Hematopoietic multipotent progenitor cell treated with erythropoietin and hydrocortisone succinate and interleukin-3 and kit ligand, for 15 days (in vitro differentiated cells): ENCODE measurements at regions not wholly inside any gene's neighbourhood (a gene's known extent, or its start where the extent isn't known, plus 50 kb on each side); places are given as distances from the start of the nearest gene placed in this dataset.
"Not testable (repeated sequence)": the region's sequence is repeated elsewhere in the genome, so short reads cannot be mapped to it uniquely, and the experiment has no call there.

Experiments used
- DNase-seq: peaks from one replicate; pipeline ENCODE4 v3.0.0-alpha.2; 2015; ENCODE audit warnings: low spot score

DNA sequence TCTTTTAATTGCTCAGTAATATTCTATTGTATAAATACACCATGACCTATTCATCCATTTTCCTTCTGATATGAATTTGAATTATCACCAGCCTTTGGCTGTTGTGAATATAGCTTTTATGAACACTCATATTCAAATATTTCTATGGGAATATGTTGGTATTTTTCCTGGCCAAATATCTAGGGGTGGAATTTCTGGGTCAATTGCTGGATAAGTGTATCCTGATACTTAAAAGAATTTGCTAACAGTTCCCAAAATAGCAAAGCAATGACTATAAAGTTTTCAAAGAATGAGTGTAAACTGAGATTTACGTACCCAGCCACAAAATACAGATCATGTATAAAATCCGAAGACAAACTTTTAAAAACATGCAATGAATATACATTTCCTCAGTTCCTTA is 148.7 kb upstream of the CLEC14A start:
- DNase-seq, result no peak

DNA sequence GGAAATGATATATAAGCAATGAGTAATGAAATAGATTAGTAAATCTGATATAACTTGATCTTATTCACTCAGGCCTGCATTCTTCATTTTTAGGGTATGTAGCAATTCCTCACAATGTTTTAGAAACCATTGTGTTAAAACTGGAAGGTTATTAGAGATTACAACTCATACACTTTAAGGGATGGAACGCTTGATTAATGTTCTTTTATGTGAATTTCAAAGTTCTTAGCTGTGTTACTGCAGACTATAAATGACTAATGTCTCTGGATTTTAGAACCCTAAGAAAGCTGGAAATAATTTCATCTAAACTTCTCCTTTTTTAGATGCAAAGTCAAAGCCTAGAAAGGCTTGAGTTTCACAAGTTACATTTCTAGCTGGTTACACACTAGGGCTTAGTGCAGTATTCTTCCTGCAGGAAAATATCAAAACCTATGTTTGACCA is 148.2 kb upstream of the CLEC14A start:
- DNase-seq, result no peak

DNA sequence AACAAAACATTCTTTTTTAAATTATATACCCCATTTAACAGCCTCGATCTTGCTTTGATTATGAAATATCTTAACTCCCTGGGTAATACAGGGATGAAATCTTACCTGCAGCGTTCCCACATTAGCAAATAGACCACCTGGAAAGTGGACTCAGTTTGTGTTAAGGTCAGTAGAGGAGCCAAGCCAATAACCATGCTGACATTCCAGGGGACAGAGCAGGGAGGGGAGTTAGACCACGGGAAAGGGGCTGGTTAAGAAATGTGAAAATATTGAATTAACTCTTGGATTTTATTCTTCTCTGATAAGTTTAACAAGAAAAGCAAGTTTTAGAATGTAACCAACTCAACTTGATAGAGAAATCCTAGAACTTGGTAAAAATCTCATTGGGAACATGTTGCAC is 144.9 kb upstream of the CLEC14A start:
- no peak for DNase-seq

DNA sequence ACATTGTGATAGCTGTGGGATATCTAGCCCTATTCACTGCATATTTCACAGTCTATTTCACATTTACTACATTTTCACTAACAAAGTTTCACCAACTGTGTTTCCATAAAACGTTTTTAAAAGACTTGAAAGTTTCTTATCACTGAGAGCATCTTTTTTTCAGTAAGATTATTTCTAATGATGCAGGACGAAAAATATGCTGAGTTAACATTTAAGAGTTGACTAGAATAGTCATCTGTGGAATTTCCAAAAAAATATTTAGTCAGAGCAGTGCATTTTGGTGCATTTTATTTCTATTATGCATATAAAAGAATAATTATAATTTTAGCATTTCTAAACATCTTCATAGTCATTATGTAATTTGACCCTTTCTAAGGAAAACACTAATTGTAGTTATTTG is 143.8 kb upstream of the CLEC14A start:
- DNase-seq, result no peak

DNA sequence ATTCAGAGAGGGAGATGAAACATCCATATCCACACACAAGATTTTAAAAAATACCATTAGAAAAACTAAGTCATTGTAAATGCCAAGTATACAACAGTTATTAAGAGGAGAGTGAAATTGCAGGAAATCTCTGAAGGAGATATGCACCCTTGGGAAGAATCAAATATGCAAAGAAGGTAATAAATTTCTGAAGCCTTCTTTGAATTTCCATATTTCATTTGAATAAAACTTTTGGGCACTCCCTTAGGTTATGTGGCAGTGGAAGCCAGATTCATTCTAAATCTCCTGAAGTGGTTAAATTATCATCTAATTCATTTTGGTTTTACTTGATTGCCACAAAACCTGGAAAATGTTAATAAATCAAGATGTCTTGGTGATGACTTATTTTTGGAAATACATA is 138.9 kb upstream of the CLEC14A start:
- DNase-seq, result no peak

DNA sequence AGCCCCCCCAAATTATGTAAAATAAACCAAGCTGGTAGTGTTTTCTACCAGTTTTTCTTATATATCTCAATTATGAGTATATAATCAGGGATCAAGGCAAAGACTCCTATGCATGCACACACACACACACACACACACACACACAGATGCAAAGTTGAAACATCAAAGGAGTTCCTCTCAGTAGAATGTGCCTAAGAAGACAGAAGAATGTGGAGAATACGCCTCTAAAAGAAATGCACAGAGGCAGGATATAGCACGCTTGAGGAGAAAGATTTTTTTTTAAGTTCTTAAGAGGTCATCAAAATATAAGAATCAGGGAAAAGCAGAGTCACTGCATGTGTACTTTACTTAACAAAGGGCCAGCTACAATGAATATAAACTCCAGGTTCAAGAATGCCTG is 138.2 kb upstream of the CLEC14A start:
- no peak for DNase-seq

DNA sequence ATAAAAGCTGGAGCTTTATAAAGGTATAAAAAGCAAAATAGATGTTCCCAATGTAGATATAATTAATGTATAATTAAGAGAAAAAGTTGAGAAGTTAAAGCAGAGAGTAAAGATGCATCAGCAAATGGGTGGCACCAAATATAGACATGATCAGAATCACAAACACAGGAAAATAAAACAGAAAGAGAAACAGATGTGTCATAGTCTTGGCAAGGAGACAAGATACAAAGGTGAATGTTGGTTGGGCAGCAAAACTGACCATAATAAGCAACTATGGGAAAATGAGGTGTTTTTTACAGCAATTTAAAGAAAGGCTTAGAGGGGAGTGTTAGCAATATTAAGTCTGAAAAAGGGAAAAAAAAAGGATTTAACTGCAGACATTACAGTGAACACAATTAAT is 135.4 kb upstream of the CLEC14A start:
- DNase-seq, result no peak

DNA sequence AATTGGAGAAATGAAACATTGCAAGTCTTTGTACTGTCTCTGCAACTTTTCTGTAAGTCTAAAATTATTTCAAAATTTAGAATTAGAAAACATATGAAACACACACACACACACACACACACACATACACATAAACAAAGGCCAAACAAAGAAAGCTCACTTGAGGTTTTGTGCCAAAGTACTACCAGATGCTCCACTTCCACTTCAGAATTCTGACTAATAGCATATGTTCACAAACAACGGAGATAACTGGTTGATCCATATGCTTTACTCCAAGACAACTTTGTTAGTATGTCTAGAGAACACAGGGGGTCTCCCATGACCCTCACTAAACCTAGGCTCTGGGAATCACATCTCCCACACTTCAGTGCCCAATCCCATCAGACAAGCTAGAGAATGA is 133.8 kb upstream of the CLEC14A start:
- no peak for DNase-seq

DNA sequence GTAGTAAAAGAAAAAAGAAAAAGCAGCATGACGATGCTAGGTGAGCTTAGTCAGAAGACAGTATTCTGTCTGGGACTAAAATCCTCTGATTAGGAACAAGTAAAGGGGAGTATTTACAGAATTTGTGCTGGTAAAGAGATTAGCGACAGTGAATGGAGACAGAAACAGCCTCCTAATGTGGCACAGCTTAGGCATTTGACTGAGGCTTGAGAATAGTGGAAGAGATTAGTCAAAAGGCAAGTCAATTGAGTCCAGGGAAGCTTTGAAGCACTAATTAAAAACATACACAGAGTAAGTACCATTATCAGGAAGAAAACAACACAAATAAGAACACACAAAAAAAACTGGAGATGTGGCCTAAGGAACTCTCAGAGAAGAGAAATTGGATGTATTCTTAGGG is 131.9 kb upstream of the CLEC14A start:
- no peak for DNase-seq

DNA sequence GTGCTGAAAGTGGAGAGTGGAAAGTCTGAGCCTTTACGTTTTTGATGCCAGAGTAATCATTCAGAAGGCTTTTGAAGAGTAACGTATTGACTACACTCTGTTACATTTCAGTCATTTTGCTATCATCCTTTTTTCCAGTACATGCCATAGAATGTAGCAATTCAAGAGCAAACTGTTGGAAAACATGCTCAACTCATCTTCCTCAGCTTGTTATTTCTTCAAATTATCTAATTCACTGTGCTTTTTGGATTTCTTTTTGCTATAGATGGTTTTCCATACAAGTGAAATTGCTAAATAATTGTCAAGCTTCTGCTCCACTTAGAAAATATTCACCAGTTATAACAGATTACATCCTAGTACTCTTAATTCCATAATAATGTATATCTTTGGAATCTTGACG is 129.9 kb upstream of the CLEC14A start:
- DNase-seq, result no peak

DNA sequence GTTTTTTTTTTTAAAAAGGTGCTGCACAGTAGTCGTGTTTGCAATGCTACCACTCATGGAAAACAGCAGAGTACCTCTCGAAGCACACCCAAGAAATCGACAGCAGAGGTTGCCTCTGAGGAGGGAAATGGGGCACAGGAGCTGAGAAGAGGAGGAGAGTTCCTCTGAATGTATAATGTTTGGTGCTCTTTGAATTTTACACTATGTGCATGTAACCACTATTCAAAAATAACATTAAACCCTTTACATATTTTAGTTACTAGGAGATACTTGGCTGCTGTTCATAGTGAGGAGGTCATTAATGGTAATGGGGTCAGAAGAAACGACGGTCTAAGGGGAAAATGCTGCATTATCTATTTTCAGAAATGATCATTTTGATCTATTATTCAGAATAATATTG is 129.4 kb upstream of the CLEC14A start:
- no peak for DNase-seq

DNA sequence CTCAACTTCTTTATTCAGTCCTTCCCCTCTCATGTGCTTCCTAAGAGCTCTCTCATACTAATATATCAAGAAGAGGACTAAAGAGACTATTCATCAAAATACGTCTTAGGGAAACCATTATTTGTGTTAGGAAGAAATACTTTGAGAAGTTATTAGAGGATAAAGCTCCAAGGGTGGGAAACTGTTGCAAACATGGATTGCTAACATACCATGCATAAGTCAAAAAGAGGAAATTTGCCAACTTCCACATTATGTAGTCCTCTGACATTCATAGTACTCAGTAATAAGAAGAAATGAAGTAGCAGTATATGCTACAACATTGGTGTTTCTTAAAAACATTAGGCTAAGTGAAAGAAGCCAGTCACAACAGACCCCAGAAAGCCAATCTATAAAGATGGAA is 128.8 kb upstream of the CLEC14A start:
- no peak for DNase-seq

DNA sequence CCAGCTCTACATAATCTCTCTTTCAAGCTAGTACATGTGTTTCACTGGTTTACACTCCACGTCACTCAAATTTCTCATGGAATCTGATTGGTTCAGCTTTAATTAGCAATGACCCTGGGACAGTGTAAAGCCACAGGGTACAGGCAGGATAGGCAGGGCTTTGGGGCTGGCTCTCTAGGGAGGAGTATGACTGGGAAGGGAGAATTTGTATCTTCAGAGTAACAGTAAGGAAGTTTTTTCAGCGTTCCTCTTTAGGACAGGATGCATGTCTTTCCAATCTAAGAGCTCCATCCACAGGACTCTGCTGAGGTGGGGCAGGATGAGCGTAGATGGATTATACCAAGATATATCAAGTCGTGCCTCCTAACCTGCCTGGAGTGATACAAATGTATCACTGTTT is 112.0 kb upstream of the CLEC14A start:
- no peak for DNase-seq

DNA sequence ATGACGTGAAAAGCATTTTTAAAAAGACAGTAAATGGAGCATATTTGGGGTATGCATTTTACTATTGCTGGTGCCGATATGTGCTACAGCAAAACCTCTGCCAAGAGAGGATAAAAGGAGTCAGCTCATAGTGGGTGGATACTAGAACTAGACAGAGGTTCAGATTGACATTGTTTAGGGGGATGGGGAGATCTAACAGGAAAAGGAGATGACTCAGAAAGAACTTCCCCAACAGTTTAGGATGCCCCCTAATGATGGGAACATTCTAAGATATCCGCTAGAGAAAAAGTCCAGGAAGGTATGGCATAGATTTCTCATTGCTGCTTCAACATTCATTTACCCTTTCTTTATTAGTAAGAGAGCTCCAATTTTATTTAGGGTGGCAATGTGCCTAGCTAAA is 110.5 kb upstream of the CLEC14A start:
- no peak for DNase-seq

DNA sequence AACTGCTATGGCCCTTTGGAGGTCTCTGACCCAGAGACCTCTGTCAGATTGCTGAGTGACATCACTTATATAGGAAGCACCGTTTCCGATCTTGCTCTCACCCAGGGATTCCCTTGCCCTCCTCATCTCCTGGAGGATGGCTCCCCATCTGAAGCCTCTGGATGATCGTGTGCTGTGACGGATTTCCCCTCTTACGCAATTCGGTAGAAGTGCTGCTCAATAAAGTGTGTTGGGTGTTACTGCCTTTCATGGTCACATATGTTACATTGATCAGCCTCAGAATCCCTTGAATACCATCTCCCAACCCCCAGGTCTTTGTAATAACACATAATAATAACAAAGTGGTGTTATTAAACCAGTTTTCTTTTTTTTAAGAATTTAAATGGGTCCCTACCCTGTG is 107.3 kb upstream of the CLEC14A start:
- no peak for DNase-seq

DNA sequence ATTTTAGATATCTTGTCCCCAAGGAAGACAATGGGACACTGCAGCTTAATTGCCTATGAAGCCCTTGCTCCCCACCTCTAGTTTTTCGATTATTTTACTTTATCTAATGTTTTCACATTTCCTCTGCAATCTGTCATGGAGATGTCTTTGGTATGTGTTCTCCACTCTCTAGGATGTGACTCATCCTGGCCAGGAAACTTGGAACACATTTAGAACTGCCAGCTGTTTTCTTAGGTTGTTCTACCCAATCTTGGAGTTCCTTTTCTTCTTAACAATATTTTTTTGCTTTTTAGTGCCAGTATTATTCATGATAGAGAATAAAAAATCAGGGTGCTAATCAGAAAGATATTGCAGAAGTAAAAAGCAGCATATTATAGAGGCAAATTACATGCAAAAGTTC is 101.7 kb upstream of the CLEC14A start:
- no peak for DNase-seq

DNA sequence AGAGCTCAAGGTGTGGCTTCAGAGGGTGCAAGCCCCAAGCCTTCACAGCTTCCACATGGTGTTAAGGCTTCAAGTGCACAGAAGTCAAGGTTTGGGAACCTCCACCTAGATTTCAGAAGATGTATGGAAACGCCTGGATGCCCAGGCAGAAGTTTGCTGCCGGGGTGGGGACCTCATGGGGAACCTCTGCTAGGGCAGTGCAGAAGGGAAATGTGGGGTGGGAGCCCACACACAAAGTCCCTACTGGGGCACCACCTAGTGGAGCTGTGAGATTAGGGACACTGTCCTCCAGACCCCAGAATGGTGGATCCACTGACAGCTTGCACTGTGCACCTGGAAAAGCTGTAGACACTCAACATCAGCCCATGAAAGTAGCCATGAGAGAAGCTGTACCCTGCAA is 99.6 kb upstream of the CLEC14A start:
- DNase-seq, result not testable (repeated sequence)

DNA sequence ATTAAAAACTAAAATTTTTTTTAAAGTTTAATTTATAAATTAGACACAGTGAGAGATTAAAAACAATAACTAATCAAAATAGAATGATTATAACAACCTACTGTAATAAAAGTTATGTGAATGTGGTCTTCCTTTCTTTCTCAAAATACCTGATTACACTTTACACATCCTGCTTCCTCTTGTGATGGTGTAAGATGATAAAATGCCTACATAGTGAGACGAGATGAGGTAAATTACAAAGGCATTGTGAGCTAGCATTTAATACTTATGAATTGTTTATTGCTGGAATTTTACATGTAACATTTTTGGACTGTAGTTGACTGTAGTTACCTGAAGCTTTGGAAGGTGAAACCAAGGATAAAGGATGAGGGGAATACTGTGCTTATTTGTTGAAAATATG is 94.2 kb upstream of the CLEC14A start:
- DNase-seq, result no peak

DNA sequence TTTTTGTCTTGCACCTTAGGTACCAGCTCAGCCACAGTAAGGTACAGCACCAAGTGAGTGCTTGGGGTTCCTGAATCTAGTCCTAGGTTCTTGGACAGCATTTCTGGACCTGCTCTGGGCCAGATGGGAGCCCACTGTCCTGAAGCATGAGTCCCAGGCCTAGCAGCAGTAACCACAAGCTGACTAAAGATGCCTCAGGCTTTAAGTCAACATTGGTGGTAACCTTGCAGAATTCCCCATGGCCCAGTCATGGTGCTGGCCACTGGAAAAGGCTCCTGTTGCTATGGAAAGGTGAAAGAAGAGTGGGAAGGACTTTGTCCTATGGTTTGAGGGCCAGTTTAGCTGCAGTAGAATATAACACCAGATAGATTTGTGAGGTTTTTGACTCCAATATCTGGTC is 86.9 kb upstream of the CLEC14A start:
- DNase-seq, result no peak

DNA sequence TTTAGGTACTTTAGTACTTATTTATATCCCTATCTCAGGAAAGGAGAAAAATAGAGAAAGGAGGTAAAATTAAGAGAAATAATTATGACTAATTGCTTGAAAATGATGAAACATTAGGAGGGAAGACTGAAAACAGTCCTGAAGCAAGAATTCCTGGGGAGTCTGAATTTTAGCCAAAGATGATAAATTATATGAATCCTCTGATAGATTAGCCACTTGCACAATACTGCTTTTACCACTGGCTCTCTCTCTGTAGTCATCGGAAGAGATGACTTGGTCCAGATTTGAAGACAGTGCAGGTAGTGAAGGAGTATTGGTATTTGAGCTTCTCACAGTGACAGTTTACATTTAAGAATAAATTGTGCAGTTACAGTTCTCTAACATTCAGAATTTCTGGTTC is 83.8 kb upstream of the CLEC14A start:
- no peak for DNase-seq

DNA sequence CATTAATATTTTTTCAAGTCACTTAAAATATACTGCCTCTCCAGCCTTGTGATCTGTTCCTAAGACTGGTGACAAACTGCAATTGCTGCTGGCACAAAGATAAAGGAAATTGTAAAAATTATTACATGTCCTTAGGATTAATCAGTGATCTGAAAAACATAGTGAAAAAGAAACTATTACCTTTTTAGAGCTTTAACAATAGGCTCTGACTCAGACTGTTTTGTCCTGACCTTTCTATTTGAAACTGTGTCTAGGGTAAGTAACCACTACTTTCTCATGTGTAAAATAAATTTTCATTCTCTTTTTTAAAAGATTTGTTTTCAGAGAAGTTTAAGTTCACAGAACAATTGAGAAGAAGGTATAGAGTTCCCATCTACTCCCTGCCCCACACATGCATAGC is 80.4 kb upstream of the CLEC14A start:
- no peak for DNase-seq

DNA sequence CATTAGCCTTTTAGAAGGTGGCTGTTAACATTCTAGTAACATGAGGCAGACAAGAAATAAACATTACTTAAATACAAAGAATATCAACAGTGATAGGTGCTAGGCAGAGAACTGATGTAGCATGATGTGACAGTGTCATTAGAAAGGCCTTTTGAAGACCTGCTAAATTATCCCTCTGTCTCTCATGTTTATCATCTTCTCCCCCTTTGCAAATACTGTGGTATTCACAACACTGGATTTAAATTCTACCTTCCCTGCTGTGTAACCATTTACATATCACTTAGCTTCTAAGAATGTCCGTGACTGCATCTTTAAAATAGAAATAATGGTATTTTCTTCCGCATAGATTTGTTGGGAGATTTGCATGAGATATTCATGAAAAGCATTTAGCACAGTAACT is 74.4 kb upstream of the CLEC14A start:
- DNase-seq, result no peak

DNA sequence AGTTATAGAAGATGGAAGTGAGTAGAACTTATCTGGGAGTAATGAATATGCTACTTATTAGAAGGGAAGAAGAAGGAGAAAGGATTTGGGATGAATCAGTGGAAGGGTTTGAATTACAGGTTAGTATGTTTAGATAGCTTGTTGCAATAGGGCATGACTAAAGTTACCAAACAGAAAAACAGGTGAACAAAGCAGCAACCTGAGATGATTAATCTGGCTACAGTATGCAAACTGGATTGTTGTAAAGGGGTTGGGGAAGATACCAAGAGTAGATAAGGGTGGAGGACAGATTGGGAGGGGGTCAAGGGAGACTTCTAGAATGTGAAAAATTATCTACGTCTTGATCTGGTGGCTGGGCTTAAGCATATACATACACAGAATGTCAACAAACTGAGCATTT is 73.4 kb upstream of the CLEC14A start:
- DNase-seq, result no peak

DNA sequence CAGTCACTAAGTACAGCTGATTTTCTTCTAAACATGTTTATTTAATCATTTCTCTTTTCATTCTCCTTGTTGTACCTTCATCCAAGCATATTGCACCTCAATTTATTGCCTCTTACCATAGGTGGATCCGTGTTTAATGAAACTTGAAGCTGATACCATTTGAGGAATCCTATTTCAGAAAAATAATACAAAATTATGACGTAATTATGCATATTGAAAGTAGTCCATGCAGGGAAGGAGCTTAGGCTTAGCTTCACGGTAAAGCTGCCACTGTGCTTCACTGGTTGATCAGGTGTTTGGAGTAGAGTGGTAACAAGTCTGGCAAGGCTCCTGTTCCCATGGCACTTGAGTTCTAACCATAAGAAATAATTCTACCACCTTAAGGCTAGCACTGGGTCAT is 61.0 kb upstream of the CLEC14A start:
- no peak for DNase-seq

DNA sequence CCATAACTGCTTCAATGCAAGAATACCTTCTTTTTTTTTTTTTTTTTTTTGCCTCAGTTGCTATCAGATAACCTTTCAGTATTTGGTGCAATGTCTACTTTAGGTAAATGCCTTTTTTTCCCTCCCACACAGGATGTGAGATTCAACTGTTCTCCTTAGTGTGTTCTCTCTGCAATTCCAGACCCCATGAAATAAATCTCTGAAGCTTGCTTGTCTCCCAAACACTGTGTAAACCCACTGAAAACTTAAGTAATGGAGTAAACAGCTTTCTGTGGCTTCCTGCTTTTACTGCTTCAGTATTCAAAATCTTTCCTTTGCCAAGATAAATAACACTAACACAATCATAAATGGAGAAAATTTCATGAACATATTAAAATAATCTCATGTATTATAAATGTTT is 55.8 kb upstream of the CLEC14A start:
- DNase-seq, result no peak
